SK-N-SH treated with all-trans-retinoic acid at 6 μM for 48 hours (cell line): ENCODE measurements at regions not wholly inside any gene's neighbourhood (a gene's known extent, or its start where the extent isn't known, plus 50 kb on each side); places are given as distances from the start of the nearest gene placed in this dataset.

Experiments
- ATAC-seq: fragments of 200-7000 bp; cut with Tn5 transposase; 3 replicates; pipeline ENCODE4 v1.9.1; 2020; ENCODE audit warnings: mild to moderate bottlenecking, moderate library complexity
- BACH2 ChIP-seq: fragments of 250-450 bp; sonication (Bioruptor Pico); IDR thresholded peaks from 2 replicates; pipeline ENCODE4 v1.9.0; 2021; ENCODE audit warnings: mild to moderate bottlenecking, borderline replicate concordance
- CREB5 ChIP-seq: fragments of 250-450 bp; sonication (Bioruptor Pico); IDR thresholded peaks from 2 replicates; pipeline ENCODE4 v1.5.1; 2020; ENCODE audit warnings: low read depth, mild to moderate bottlenecking, moderate library complexity
- CSRNP3 ChIP-seq: fragments of 250-450 bp; sonication (Bioruptor Pico); IDR thresholded peaks from 2 replicates; pipeline ENCODE4 v1.5.1; 2021; ENCODE audit warnings: mild to moderate bottlenecking, moderate library complexity
- GLIS3 ChIP-seq: fragments of 250-450 bp; sonication (Bioruptor Pico); IDR thresholded peaks from 2 replicates; pipeline ENCODE4 v1.5.0; 2020; ENCODE audit warnings: mild to moderate bottlenecking, moderate library complexity
- ISL1 ChIP-seq: fragments of 250-450 bp; sonication (Bioruptor Pico); IDR thresholded peaks from 2 replicates; pipeline ENCODE4 v2.1.2; 2022; ENCODE audit warnings: mild to moderate bottlenecking, moderate library complexity
- OSR1 ChIP-seq: fragments of 250-450 bp; sonication (Bioruptor Pico); IDR thresholded peaks from 2 replicates; pipeline ENCODE4 v1.8.0; 2022; ENCODE audit warnings: moderate library complexity, mild to moderate bottlenecking, inconsistent platforms
- RARB ChIP-seq: fragments of 250-450 bp; sonication (Bioruptor Pico); IDR thresholded peaks from 2 replicates; pipeline ENCODE4 v1.8.0; 2021; ENCODE audit warnings: mild to moderate bottlenecking, moderate library complexity
- SNAI2 ChIP-seq: fragments of 250-450 bp; sonication (Bioruptor Pico); IDR thresholded peaks from 2 replicates; pipeline ENCODE4 v1.5.0; 2020; ENCODE audit warnings: mild to moderate bottlenecking, moderate library complexity
- TCF4 ChIP-seq: fragments of 250-450 bp; sonication (Bioruptor Pico); IDR thresholded peaks from 2 replicates; pipeline ENCODE4 v1.8.0; 2021; ENCODE audit warnings: mild to moderate bottlenecking, moderate library complexity, borderline replicate concordance
- TSHZ2 ChIP-seq: fragments of 250-450 bp; sonication (Bioruptor Pico); IDR thresholded peaks from 2 replicates; pipeline ENCODE4 v1.5.0; 2020; ENCODE audit warnings: mild to moderate bottlenecking, moderate library complexity
- ZC3H10 ChIP-seq: fragments of 250-450 bp; sonication (Bioruptor Pico); IDR thresholded peaks from 2 replicates; pipeline ENCODE4 v1.5.1; 2021; ENCODE audit warnings: mild to moderate bottlenecking, moderate library complexity
- ZFP3 ChIP-seq: fragments of 250-450 bp; sonication (Bioruptor Pico); IDR thresholded peaks from 2 replicates; pipeline ENCODE4 v1.5.0; 2020; ENCODE audit warnings: mild to moderate bottlenecking, moderate library complexity
- ZFP30 ChIP-seq: fragments of 450-650 bp; formaldehyde crosslinking; IDR thresholded peaks from 2 replicates; pipeline ENCODE4 v1.5.0; 2022; ENCODE audit warnings: mild to moderate bottlenecking, moderate library complexity
- ZNF565 ChIP-seq: fragments of 450-650 bp; formaldehyde crosslinking; conservative IDR thresholded peaks from 2 replicates; pipeline ENCODE4 v1.5.0; 2020; ENCODE audit warnings: low read depth, mild to moderate bottlenecking, moderate library complexity
- ZNF70 ChIP-seq: fragments of 450-650 bp; formaldehyde crosslinking; IDR thresholded peaks from 2 replicates; pipeline ENCODE4 v1.5.0; 2020; ENCODE audit warnings: mild to moderate bottlenecking, moderate library complexity
- TF ChIP-seq, protein P1 (sequence below): fragments of 250-450 bp; sonication (Bioruptor Pico); IDR thresholded peaks from 2 replicates; pipeline ENCODE4 v1.8.0; 2020; ENCODE audit warnings: mild to moderate bottlenecking, moderate library complexity, borderline replicate concordance
- TF ChIP-seq, protein P2 (sequence below): fragments of 250-450 bp; sonication (Bioruptor Pico); IDR thresholded peaks from 2 replicates; pipeline ENCODE4 v1.8.0; 2021; ENCODE audit warnings: low read depth, mild to moderate bottlenecking, moderate library complexity, borderline replicate concordance

- ATAC-seq: no peak
- TF ChIP-seq, protein P1, sequence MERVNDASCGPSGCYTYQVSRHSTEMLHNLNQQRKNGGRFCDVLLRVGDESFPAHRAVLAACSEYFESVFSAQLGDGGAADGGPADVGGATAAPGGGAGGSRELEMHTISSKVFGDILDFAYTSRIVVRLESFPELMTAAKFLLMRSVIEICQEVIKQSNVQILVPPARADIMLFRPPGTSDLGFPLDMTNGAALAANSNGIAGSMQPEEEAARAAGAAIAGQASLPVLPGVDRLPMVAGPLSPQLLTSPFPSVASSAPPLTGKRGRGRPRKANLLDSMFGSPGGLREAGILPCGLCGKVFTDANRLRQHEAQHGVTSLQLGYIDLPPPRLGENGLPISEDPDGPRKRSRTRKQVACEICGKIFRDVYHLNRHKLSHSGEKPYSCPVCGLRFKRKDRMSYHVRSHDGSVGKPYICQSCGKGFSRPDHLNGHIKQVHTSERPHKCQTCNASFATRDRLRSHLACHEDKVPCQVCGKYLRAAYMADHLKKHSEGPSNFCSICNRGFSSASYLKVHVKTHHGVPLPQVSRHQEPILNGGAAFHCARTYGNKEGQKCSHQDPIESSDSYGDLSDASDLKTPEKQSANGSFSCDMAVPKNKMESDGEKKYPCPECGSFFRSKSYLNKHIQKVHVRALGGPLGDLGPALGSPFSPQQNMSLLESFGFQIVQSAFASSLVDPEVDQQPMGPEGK (CRISPR knock-in tag): no peak
- TF ChIP-seq ISL1 (no peak), ZNF70 (CRISPR knock-in tag) (no peak), TSHZ2 (CRISPR knock-in tag) (no peak), BACH2 (CRISPR knock-in tag) (no peak), RARB (no peak)
Measured at GRCh38 chr10:91012502-91012901, 91.6 kb upstream of the ANKRD1 start.

DNA sequence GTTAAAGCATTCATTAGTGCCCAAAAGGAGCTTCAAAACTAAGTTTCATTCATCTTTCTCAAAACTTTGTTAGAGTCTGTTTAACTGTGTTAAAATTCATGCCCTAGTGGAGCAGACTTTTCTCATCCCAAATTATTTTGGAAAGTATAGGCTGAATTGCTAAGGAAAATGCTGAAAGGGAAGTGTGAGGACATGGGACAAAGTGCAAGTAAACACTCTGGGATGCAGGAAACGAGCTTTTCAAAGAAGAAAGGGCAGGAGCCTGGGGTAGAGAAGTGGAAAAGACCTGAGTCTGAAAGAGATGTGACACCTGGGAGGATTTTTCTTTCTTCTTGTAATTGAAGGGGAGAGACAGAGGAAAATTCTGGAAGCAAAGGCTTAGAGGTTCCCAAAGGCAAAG is 93.1 kb upstream of the ANKRD1 start:
- ATAC-seq: no peak
- TF ChIP-seq RARB: no peak
- no peak for TF ChIP-seq ZC3H10
- TF ChIP-seq GLIS3: no peak
- TF ChIP-seq SNAI2 (CRISPR knock-in tag): no peak
- no peak for TF ChIP-seq OSR1 (CRISPR knock-in tag)
- no peak for TF ChIP-seq ZFP30 (CRISPR knock-in tag)
- TF ChIP-seq ISL1: no peak
- TF ChIP-seq CREB5 (CRISPR knock-in tag): no peak
- TF ChIP-seq ZFP3 (CRISPR knock-in tag): no peak
- no peak for TF ChIP-seq TCF4 (CRISPR knock-in tag)
- TF ChIP-seq, protein P2, sequence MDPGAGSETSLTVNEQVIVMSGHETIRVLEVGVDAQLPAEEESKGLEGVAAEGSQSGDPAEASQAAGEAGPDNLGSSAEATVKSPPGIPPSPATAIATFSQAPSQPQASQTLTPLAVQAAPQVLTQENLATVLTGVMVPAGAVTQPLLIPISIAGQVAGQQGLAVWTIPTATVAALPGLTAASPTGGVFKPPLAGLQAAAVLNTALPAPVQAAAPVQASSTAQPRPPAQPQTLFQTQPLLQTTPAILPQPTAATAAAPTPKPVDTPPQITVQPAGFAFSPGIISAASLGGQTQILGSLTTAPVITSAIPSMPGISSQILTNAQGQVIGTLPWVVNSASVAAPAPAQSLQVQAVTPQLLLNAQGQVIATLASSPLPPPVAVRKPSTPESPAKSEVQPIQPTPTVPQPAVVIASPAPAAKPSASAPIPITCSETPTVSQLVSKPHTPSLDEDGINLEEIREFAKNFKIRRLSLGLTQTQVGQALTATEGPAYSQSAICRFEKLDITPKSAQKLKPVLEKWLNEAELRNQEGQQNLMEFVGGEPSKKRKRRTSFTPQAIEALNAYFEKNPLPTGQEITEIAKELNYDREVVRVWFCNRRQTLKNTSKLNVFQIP (CRISPR knock-in tag): no peak
- no peak for TF ChIP-seq TSHZ2 (CRISPR knock-in tag)

DNA sequence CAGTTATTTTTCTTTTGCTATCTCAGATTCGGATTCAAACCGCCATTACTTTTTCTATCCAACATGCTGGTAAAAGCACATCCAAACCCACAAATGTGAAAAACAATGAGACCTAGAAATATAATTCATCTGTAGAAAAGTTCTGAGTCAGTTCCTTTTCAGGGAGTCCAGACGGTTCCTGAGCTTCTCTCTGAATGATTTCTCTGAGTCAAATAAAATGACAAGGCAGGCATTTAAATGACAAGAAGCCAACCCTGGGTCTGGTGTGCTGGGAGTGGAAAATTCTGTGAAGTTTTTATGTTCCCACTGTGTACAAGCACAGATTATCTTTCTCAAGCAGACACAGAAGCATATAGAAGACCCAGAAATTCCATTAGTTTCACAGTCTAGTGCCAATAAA is 96.3 kb upstream of the ANKRD1 start:
- ATAC-seq: no peak
- TF ChIP-seq ZFP30 (CRISPR knock-in tag) (no peak), BACH2 (CRISPR knock-in tag) (no peak), ZC3H10 (no peak), ISL1 (no peak), SNAI2 (CRISPR knock-in tag) (no peak), CSRNP3 (CRISPR knock-in tag) (no peak), ZNF565 (CRISPR knock-in tag) (no peak), OSR1 (CRISPR knock-in tag) (no peak), RARB (no peak), TCF4 (CRISPR knock-in tag) (no peak), TSHZ2 (CRISPR knock-in tag) (no peak), ZNF70 (CRISPR knock-in tag) (no peak)
- TF ChIP-seq, protein P2 (CRISPR knock-in tag): no peak
